Activated CD8-positive, alpha-beta T cell treated with anti-CD3 and anti-CD28 coated beads, Interleukin-2, amount 10 ng/mL, durations not matched to agents 7 days and 5 days (primary cell): ENCODE measurements at regions not wholly inside any gene's neighbourhood (a gene's known extent, or its start where the extent isn't known, plus 50 kb on each side); places are given as distances from the start of the nearest gene placed in this dataset.

ENCODE experiments used
- ATAC-seq: fragments of 150-1000 bp; cut with Tn5 transposase; one replicate; pipeline ENCODE4 v1.10.0; 2021; ENCODE audit warnings: moderate library complexity
- CTCF ChIA-PET: fragments of 350-600 bp; sonication (Branson Sonifier 250); formaldehyde crosslinking; loops from one replicate; lab custom pipeline; 2021; ENCODE audit warnings: antibody characterized with exemption; lab: Charles Lee
- POLR2A ChIA-PET: fragments of 350-600 bp; sonication (Branson Sonifier 250); formaldehyde crosslinking; loops from one replicate; lab custom pipeline; 2021; ENCODE audit warnings: antibody characterized with exemption; lab: Charles Lee
- DNase-seq: peaks from one replicate; pipeline ENCODE4 v3.0.0-alpha.2; 2020
- H3K27ac Mint-ChIP-seq: one replicate; pipeline ENCODE4 v1.8.0; 2021; ENCODE audit warnings: mild to moderate bottlenecking, mixed read lengths
- H3K27me3 Mint-ChIP-seq: one replicate; pipeline ENCODE4 v1.8.0; 2021; ENCODE audit warnings: low read depth, mixed read lengths
- H3K36me3 Mint-ChIP-seq: one replicate; pipeline ENCODE4 v1.8.0; 2021; ENCODE audit warnings: low read depth, mixed read lengths
- H3K4me1 Mint-ChIP-seq: one replicate; pipeline ENCODE4 v1.8.0; 2021; ENCODE audit warnings: low read depth, mixed read lengths
- H3K4me3 Mint-ChIP-seq: one replicate; pipeline ENCODE4 v1.8.0; 2021; ENCODE audit warnings: mild to moderate bottlenecking, mixed read lengths
- H3K9me3 Mint-ChIP-seq: one replicate; pipeline ENCODE4 v1.8.0; 2022; ENCODE audit warnings: mixed read lengths; ENCODE audit not compliant: insufficient read depth

DNA sequence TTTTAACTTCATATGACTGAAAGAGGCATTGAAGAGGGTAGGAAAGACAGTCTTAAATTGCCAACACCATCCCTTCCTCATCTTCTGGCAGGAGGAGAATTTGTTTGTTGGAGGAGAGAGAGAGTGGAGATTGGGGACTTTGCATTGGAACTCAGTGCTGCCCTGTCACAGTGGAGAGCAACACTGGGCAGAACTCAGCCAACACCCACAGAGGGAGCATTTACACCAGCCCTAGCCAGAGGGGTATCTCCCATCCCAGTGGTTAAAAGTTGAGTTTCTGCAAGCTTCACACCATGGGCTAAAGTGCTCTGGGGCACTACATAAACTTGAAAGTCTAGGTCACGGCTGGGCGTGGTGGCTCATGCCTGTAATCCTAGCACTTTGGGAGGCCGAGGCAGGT lies 174.1 kb downstream of the ANKRD30B start:
- CTCF ChIA-PET: no interaction called here
- DNase-seq (no peak), ATAC-seq (no peak)
- no peaks in the 10 kb centered on the region for H3K4me1 Mint-ChIP-seq
- no peaks in the 10 kb centered on the region for H3K36me3 Mint-ChIP-seq
- no peaks in the 10 kb centered on the region for H3K27me3 Mint-ChIP-seq
- no peak overlapping the region for H3K4me3 Mint-ChIP-seq
- no peak overlapping the region for H3K27ac Mint-ChIP-seq
- POLR2A ChIA-PET: no interaction called here
- no peaks in the 10 kb centered on the region for H3K9me3 Mint-ChIP-seq

GRCh38 chr18:14922965-14923565 lies 175.1 kb downstream of the ANKRD30B start:
- DNase-seq (no peak), ATAC-seq (no peak)
- POLR2A ChIA-PET: no interaction called here
- Mint-ChIP-seq H3K36me3 (no peaks in the 10 kb centered on the region), H3K27ac (no peak overlapping the region), H3K9me3 (no peaks in the 10 kb centered on the region), H3K4me3 (no peak overlapping the region), H3K27me3 (no peaks in the 10 kb centered on the region), H3K4me1 (no peaks in the 10 kb centered on the region)
- CTCF ChIA-PET: no interaction called here

GRCh38 chr18:14924226-14924625 lies 176.3 kb downstream of the ANKRD30B start:
- H3K9me3 Mint-ChIP-seq: no peaks in the 10 kb centered on the region
- H3K27ac Mint-ChIP-seq: no peak overlapping the region
- H3K36me3 Mint-ChIP-seq: no peaks in the 10 kb centered on the region
- no peak overlapping the region for H3K4me3 Mint-ChIP-seq
- DNase-seq (no peak), ATAC-seq (no peak)
- ChIA-PET CTCF (no interaction called here), POLR2A (no interaction called here)
- no peaks in the 10 kb centered on the region for H3K27me3 Mint-ChIP-seq
- no peaks in the 10 kb centered on the region for H3K4me1 Mint-ChIP-seq

- ATAC-seq: no peak
- Mint-ChIP-seq H3K4me1 (no peaks in the 10 kb centered on the region), H3K27ac (no peak overlapping the region)
Observed at GRCh38 chr18:14925281-14925709, 177.3 kb downstream of the ANKRD30B start.

DNA sequence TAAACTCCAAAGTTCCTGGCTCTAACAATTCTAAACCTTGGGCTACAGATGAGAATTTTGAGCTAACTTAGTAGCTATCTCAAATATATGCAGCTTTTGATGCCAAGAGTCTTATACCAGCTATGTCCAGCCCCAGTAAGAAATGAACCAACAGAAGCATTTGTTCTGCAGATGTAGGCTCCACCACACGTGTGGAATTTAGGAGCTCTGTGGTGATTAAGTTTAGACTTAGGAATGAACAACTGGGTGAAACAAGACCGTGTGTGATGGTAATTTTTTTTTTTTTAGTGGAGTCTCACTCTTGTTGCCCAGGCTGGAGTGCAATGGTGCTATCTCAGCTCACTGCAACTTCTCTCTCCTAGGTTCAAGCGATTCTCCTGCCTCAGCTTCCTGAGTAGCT lies 179.7 kb downstream of the ANKRD30B start:
- ATAC-seq: no peak
- Mint-ChIP-seq H3K27me3 (no peaks in the 10 kb centered on the region), H3K27ac (no peak overlapping the region), H3K36me3 (no peaks in the 10 kb centered on the region), H3K4me3 (no peak overlapping the region), H3K4me1 (no peaks in the 10 kb centered on the region), H3K9me3 (no peaks in the 10 kb centered on the region)
- CTCF ChIA-PET: no interaction called here
- no peak for DNase-seq
- POLR2A ChIA-PET: no interaction called here

More at GRCh38 chr18:14925281-14925709, 177.3 kb downstream of the ANKRD30B start:
- Mint-ChIP-seq H3K27me3 (no peaks in the 10 kb centered on the region), H3K36me3 (no peaks in the 10 kb centered on the region), H3K9me3 (no peaks in the 10 kb centered on the region), H3K4me3 (no peak overlapping the region)
- ChIA-PET POLR2A (no interaction called here), CTCF (no interaction called here)
- DNase-seq: no peak

GRCh38 chr18:14928396-14928795 lies 180.4 kb downstream of the ANKRD30B start:
- no peaks in the 10 kb centered on the region for H3K36me3 Mint-ChIP-seq
- CTCF ChIA-PET: no interaction called here

GRCh38 chr18:14930076-14930475 lies 182.1 kb downstream of the ANKRD30B start:
- ChIA-PET POLR2A (no interaction called here), CTCF (no interaction called here)
- no peaks in the 10 kb centered on the region for H3K36me3 Mint-ChIP-seq
- no peaks in the 10 kb centered on the region for H3K27me3 Mint-ChIP-seq
- no peak overlapping the region for H3K27ac Mint-ChIP-seq
- H3K9me3 Mint-ChIP-seq: no peaks in the 10 kb centered on the region
- no peak for ATAC-seq
- no peaks in the 10 kb centered on the region for H3K4me1 Mint-ChIP-seq
- no peak for DNase-seq
- no peak overlapping the region for H3K4me3 Mint-ChIP-seq

More at GRCh38 chr18:14928396-14928795, 180.4 kb downstream of the ANKRD30B start:
- DNase-seq (no peak), ATAC-seq (no peak)
- POLR2A ChIA-PET: no interaction called here
- Mint-ChIP-seq H3K27ac (no peak overlapping the region), H3K9me3 (no peaks in the 10 kb centered on the region), H3K4me3 (no peak overlapping the region), H3K4me1 (no peaks in the 10 kb centered on the region), H3K27me3 (no peaks in the 10 kb centered on the region)

DNA sequence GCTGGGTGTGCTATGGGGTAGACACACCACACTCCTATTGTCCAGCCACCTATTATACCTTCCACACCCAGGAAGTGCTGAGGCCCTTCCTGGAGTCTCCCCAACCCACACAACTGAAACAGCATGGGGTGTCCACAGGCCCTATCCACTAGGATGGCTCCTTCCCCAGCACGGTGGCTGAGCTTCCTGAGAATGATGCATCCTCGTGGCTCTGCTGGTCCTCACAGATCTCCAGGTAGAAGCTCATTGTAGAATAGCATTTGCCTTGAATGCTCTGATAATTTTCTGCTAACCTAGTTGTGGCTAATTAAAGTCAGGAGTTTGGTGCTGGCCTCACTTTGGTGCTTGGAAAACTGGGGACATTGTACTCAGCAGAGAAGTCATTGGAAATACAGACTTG lies 182.6 kb downstream of the ANKRD30B start:
- Mint-ChIP-seq H3K4me1 (no peaks in the 10 kb centered on the region), H3K36me3 (no peaks in the 10 kb centered on the region), H3K27ac (no peak overlapping the region), H3K9me3 (no peaks in the 10 kb centered on the region), H3K4me3 (no peak overlapping the region), H3K27me3 (no peaks in the 10 kb centered on the region)
- no peak for DNase-seq
- POLR2A ChIA-PET: no interaction called here
- CTCF ChIA-PET: no interaction called here
- ATAC-seq: no peak

DNA sequence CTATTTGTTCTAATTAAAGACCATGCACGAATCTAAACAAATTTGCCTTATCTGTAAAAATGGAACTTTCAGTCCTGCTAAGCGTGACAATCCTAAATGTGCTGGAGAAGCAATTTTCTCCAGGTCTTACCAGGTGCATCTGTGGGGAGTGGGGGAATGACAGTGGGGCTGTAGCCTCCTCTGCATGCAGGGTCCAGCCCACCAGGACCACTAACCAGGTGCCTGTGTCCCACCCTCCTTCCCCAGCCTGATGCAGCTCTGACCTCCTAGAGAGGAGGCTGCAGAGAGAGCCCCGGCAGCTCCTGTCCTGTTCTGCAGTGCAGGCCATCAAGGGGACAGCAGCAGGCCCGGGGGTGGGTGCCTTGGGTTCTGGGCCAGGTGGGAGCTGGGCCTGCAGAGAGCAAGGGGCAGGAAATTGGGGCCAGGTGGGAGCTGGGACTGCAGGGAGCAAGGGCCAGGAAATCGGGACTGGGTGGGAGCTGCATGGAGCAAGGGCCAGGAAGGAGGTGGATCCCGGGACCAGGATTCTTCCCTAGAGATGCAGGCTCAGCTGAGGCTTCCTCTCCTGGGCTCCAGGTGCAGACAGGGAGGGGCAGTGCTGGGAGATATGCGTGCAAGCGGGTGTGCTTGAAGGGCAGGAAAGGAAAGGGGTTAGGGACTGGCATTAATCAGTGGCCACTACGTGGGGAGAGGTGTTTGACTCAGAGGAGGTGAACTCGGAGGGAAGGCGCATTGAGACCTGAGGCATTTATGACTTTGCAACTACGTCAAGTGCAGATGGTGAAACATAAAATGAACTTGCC lies 185.3 kb downstream of the ANKRD30B start:
- Mint-ChIP-seq H3K36me3 (no peaks in the 10 kb centered on the region), H3K27me3 (no peaks in the 10 kb centered on the region), H3K4me3 (no peak overlapping the region), H3K4me1 (no peaks in the 10 kb centered on the region), H3K9me3 (no peaks in the 10 kb centered on the region), H3K27ac (no peak overlapping the region)
- ChIA-PET POLR2A (no interaction called here), CTCF (no interaction called here)
- ATAC-seq: no peak
- DNase-seq: no peak

- DNase-seq (no peak), ATAC-seq (no peak)
- Mint-ChIP-seq H3K4me3 (no peak overlapping the region), H3K4me1 (no peaks in the 10 kb centered on the region), H3K9me3 (no peaks in the 10 kb centered on the region), H3K27me3 (no peaks in the 10 kb centered on the region), H3K36me3 (no peaks in the 10 kb centered on the region), H3K27ac (no peak overlapping the region)
- POLR2A ChIA-PET: no interaction called here
- CTCF ChIA-PET: no interaction called here
Observed at GRCh38 chr18:14933964-14934363, 186.0 kb downstream of the ANKRD30B start.

GRCh38 chr18:14935210-14935609 lies 187.2 kb downstream of the ANKRD30B start:
- CTCF ChIA-PET: no interaction called here

DNA sequence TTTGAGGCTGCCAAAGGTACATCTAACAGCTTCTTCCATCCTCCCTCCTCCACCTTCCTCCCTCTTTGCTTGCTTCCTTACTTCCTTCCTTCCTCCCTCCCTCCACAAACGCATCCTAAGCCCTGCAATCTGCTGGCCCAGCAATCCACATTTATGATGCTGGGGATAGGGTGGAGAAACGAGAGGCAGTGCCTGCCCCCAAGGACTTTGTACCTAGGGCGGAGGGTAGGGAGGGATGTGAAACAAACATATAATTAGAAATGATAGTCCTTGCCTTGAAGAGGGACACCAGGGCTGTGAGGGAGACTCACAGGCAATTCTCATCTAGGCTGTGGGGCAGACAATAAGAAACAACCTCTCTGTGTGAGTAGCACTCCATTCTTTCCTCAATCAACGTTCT lies 188.3 kb downstream of the ANKRD30B start:
- H3K36me3 Mint-ChIP-seq: no peaks in the 10 kb centered on the region
- no peak overlapping the region for H3K4me3 Mint-ChIP-seq
- no peak overlapping the region for H3K27ac Mint-ChIP-seq
- CTCF ChIA-PET: no interaction called here
- H3K4me1 Mint-ChIP-seq: no peaks in the 10 kb centered on the region
- no peak for ATAC-seq
- no peak for DNase-seq
- H3K9me3 Mint-ChIP-seq: no peaks in the 10 kb centered on the region
- POLR2A ChIA-PET: no interaction called here
- no peaks in the 10 kb centered on the region for H3K27me3 Mint-ChIP-seq

More at GRCh38 chr18:14935210-14935609, 187.2 kb downstream of the ANKRD30B start:
- H3K4me3 Mint-ChIP-seq: no peak overlapping the region
- H3K27me3 Mint-ChIP-seq: no peaks in the 10 kb centered on the region
- ATAC-seq (no peak), DNase-seq (no peak)
- H3K36me3 Mint-ChIP-seq: no peaks in the 10 kb centered on the region
- H3K27ac Mint-ChIP-seq: no peak overlapping the region
- H3K4me1 Mint-ChIP-seq: no peaks in the 10 kb centered on the region
- POLR2A ChIA-PET: no interaction called here
- H3K9me3 Mint-ChIP-seq: no peaks in the 10 kb centered on the region
